Heart left ventricle (tissue), 13 donors: ENCODE measurements at regions not wholly inside any gene's neighbourhood (a gene's known extent, or its start where the extent isn't known, plus 50 kb on each side); places are given as distances from the start of the nearest gene placed in this dataset.

Source experiments
- POLR2A ChIP-seq, 2 donors: fragments of 450-650 bp; IDR thresholded peaks; one replicate each; pipeline ENCODE4 v1.6.1; 2017; ENCODE audit warnings: antibody characterized with exemption in 2 of 2, mild to moderate bottlenecking in 2 of 2, moderate library complexity in 2 of 2
- TF ChIP-seq, protein P1 (sequence below), 12 donors: fragments of 200-600 bp; sonication (generic) in 4 of 12; IDR thresholded peaks; one replicate each; pipeline versions ENCODE4 v1.5.0 to v1.8.0; 2018 to 2022; ENCODE audit warnings: antibody characterized with exemption in 12 of 12, mild to moderate bottlenecking in 5 of 12
- donor health status: ischemic (EF 13 %, LVEDD 7.1; RV severe dilation, severe dysfunction).
- donor health status: DM: no; HTN: yes; CAD: no.
- donor health status: DM: no; HTN: no; CAD: no.
- donor health status: ischemic (EF 25% LVEDD 6.9; RV normal size, moderate dysfunction).
- donor health status: ischemic (EF 25% LVEDD 5.7; RV mildly dilated, moderate dysfunction).
- donor health status: ischemic (EF 35%, LVEDD 5.7; RV mildly dilated, moderate dysfunction).
- donor health status: nonischemic (EF 11% LVEDD 7.7; RV severe dilation, severe dysfunction).
- donor health status: DM: yes; HTN: yes; CAD: no.
- donor health status: PGD.
- donor health status: ischemic (EF 29% LVEDD 5.4; RV normal size, mild dysfunction).
- donor health status: nonischemic (EF 23%, LVEDD 6.1; RV moderate dilation, normal function).

DNA sequence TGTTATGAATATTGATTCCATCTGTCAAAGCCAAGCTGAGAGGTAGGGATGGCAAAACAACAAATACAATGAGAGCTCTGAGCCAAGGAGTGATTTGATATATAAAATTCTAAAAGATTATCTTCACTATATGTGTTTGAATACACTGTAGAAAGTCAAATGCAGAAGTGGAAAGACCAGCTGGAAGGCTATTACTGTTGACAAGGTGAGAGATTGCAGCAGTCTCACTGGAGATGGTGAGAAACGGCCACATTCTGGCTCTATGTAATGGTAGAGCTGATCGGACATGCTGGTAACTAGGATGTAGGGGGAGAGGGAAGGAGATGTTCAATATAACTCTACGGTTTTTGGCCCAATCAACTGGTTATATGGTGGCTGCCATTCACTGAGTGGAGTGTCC is 434.2 kb upstream of the SUCLG2 start:
- TF ChIP-seq, protein P1, sequence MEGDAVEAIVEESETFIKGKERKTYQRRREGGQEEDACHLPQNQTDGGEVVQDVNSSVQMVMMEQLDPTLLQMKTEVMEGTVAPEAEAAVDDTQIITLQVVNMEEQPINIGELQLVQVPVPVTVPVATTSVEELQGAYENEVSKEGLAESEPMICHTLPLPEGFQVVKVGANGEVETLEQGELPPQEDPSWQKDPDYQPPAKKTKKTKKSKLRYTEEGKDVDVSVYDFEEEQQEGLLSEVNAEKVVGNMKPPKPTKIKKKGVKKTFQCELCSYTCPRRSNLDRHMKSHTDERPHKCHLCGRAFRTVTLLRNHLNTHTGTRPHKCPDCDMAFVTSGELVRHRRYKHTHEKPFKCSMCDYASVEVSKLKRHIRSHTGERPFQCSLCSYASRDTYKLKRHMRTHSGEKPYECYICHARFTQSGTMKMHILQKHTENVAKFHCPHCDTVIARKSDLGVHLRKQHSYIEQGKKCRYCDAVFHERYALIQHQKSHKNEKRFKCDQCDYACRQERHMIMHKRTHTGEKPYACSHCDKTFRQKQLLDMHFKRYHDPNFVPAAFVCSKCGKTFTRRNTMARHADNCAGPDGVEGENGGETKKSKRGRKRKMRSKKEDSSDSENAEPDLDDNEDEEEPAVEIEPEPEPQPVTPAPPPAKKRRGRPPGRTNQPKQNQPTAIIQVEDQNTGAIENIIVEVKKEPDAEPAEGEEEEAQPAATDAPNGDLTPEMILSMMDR (IDR thresholded peaks at IDR 0.05) = no peak
- TF ChIP-seq POLR2A (IDR thresholded peaks at IDR 0.05) = no peak
